ENCODE measurements at regions not wholly inside any gene's neighbourhood (a gene's known extent, or its start where the extent isn't known, plus 50 kb on each side); places are given as distances from the start of the nearest gene placed in this dataset.

- TF ChIP-seq CTBP1 (IDR thresholded peaks at IDR 0.05; ENCODE audit: borderline replicate concordance), result no peak
- TF ChIP-seq BHLHE40 (IDR thresholded peaks at IDR 0.05; ENCODE audit: borderline replicate concordance), result no peak
- no peak for TF ChIP-seq FOXM1 (IDR thresholded peaks at IDR 0.05; ENCODE audit: borderline replicate concordance)
- TF ChIP-seq SP1 (IDR thresholded peaks at IDR 0.05), result no peak
- TF ChIP-seq FOXK2 (IDR thresholded peaks at IDR 0.05), result no peak
- TF ChIP-seq SUZ12 (IDR thresholded peaks at IDR 0.05), result no peak
- no peak for TF ChIP-seq ARNT (IDR thresholded peaks at IDR 0.05)
- TF ChIP-seq ELF4 (IDR thresholded peaks at IDR 0.05), result no peak
Measured at GRCh38 chr1:3971981-3972380, 71.9 kb upstream of the C1orf174 start.
